DND-41 (cell line): ENCODE measurements at regions not wholly inside any gene's neighbourhood (a gene's known extent, or its start where the extent isn't known, plus 50 kb on each side); places are given as distances from the start of the nearest gene placed in this dataset.

Source experiments
- ATAC-seq: fragments of 200-7000 bp; cut with Tn5 transposase; 3 replicates; pipeline ENCODE4 v1.9.1; 2021; ENCODE audit warnings: low read depth; ENCODE audit not compliant: insufficient read depth
- DNase-seq: peaks from one replicate; pipeline ENCODE4 v3.0.0-alpha.2; 2020
- H2AFZ ChIP-seq: 2 replicates; pipeline ENCODE4 v1.6.0; 2012; ENCODE audit warnings: low read depth, low read length
- H3K27ac ChIP-seq: 2 replicates; pipeline ENCODE4 v1.5.1; 2012; ENCODE audit warnings: low read length, inconsistent platforms
- H3K27me3 ChIP-seq: fragments of 200-600 bp; sonication (generic); 2 replicates; pipeline ENCODE4 v1.6.0; 2012; ENCODE audit warnings: low read length, mild to moderate bottlenecking, inconsistent platforms; ENCODE audit not compliant: insufficient read depth, poor library complexity
- H3K36me3 ChIP-seq: 2 replicates; pipeline ENCODE4 v1.5.1; 2012; ENCODE audit warnings: low read length, inconsistent platforms; ENCODE audit not compliant: insufficient read depth
- H3K4me1 ChIP-seq: 2 replicates; pipeline ENCODE4 v1.5.1; 2012; ENCODE audit warnings: mild to moderate bottlenecking, low read length; ENCODE audit not compliant: insufficient read depth
- H3K4me2 ChIP-seq: 2 replicates; pipeline ENCODE4 v1.6.0; 2012; ENCODE audit warnings: mild to moderate bottlenecking, moderate library complexity, low read length, inconsistent platforms; ENCODE audit not compliant: insufficient read depth
- H3K4me3 ChIP-seq, 2 experiments: fragments of 200-600 bp in 1 of 2; shearing (Covaris generic) in 1 of 2; 2 replicates each; pipeline ENCODE4 v1.5.1; 2012 to 2016; ENCODE audit warnings: inconsistent platforms in 2 of 2, low read length in 2 of 2, mild to moderate bottlenecking in 2 of 2, low read depth in 1 of 2, moderate library complexity in 1 of 2
- H3K79me2 ChIP-seq: 2 replicates; pipeline ENCODE4 v1.6.0; 2012; ENCODE audit warnings: low read length, inconsistent platforms; ENCODE audit not compliant: insufficient read depth
- H3K9ac ChIP-seq: 2 replicates; pipeline ENCODE4 v1.6.0; 2012; ENCODE audit warnings: low read depth, mild to moderate bottlenecking, inconsistent platforms, low read length, moderate library complexity
- H3K9me3 ChIP-seq: 2 replicates; pipeline ENCODE4 v1.5.1; 2012; ENCODE audit warnings: low read length, moderate library complexity, mild to moderate bottlenecking, inconsistent platforms; ENCODE audit not compliant: insufficient read depth, severe bottlenecking
- H4K20me1 ChIP-seq: 2 replicates; pipeline ENCODE4 v1.6.0; 2012; ENCODE audit warnings: low read length; ENCODE audit not compliant: insufficient read depth
- CTCF ChIP-seq: IDR thresholded peaks from 2 replicates; pipeline ENCODE4 v1.5.1; 2012; ENCODE audit warnings: borderline replicate concordance, low read length, moderate library complexity, mild to moderate bottlenecking; ENCODE audit not compliant: poor library complexity, severe bottlenecking; ENCODE audit errors: extremely low read depth
- EZH2 ChIP-seq: IDR thresholded peaks from 3 replicates; pipeline ENCODE4 v1.6.1; 2012; ENCODE audit warnings: borderline replicate concordance, low read depth, mild to moderate bottlenecking, moderate library complexity, low read length, inconsistent platforms; ENCODE audit not compliant: severe bottlenecking

- TF ChIP-seq CTCF: no peak
- no peak for TF ChIP-seq EZH2
- ATAC-seq (no peak), DNase-seq (no peak)
- no peak overlapping the region for H3K9ac ChIP-seq
- H3K79me2 ChIP-seq: no peaks in the 10 kb centered on the region
- no peak overlapping the region for H3K27ac ChIP-seq
- H3K4me1 ChIP-seq: no peaks in the 10 kb centered on the region
- no peaks in the 10 kb centered on the region for H3K9me3 ChIP-seq
- H3K4me2 ChIP-seq: no peak overlapping the region
- H3K36me3 ChIP-seq: no peaks in the 10 kb centered on the region
- H2AFZ ChIP-seq: no peak overlapping the region
- H3K27me3 ChIP-seq: no peaks in the 10 kb centered on the region
- no peak overlapping the region for H3K4me3 ChIP-seq
- no peaks in the 10 kb centered on the region for H4K20me1 ChIP-seq
These were observed 745.9 kb downstream of the GATA3 start for GRCh38 chr10:8800426-8800825.

- DNase-seq: no peak
- no peaks in the 10 kb centered on the region for H3K9me3 ChIP-seq
- no peak for ATAC-seq
- H3K4me3 ChIP-seq: no peak overlapping the region
- H3K79me2 ChIP-seq: no peaks in the 10 kb centered on the region
- no peaks in the 10 kb centered on the region for H3K27me3 ChIP-seq
- TF ChIP-seq CTCF (no peak), EZH2 (no peak)
- no peak overlapping the region for H3K9ac ChIP-seq
- H3K36me3 ChIP-seq: no peaks in the 10 kb centered on the region
- H2AFZ ChIP-seq: no peak overlapping the region; the same call in 1 of the 2 replicates
- H4K20me1 ChIP-seq: no peaks in the 10 kb centered on the region
- no peaks in the 10 kb centered on the region for H3K4me1 ChIP-seq
- H3K4me2 ChIP-seq: no peak overlapping the region
- no peak overlapping the region for H3K27ac ChIP-seq
These were observed 749.5 kb downstream of the GATA3 start for GRCh38 chr10:8803992-8804391.

- Histone ChIP-seq H3K27ac (no peak overlapping the region), H3K4me3 (no peak overlapping the region), H3K36me3 (no peaks in the 10 kb centered on the region), H3K9me3 (peaks cover 2% of the 10 kb centered on the region), H3K27me3 (no peaks in the 10 kb centered on the region), H4K20me1 (no peaks in the 10 kb centered on the region), H3K9ac (no peak overlapping the region), H2AFZ (no peak overlapping the region), H3K4me2 (no peak overlapping the region), H3K79me2 (no peaks in the 10 kb centered on the region), H3K4me1 (no peaks in the 10 kb centered on the region)
- no peak for ATAC-seq
- TF ChIP-seq CTCF (no peak), EZH2 (no peak)
- DNase-seq: no peak
These were observed 756.2 kb downstream of the GATA3 start for GRCh38 chr10:8810677-8811076.

GRCh38 chr10:8811201-8811600 lies 756.7 kb downstream of the GATA3 start:
- H3K4me3 ChIP-seq: no peak overlapping the region
- TF ChIP-seq CTCF: no peak
- TF ChIP-seq EZH2: no peak
- no peak overlapping the region for H3K4me2 ChIP-seq
- H3K9ac ChIP-seq: no peak overlapping the region
- no peak for DNase-seq
- H3K27ac ChIP-seq: no peak overlapping the region
- H3K9me3 ChIP-seq: peaks cover 2% of the 10 kb centered on the region
- no peak overlapping the region for H2AFZ ChIP-seq
- no peaks in the 10 kb centered on the region for H3K27me3 ChIP-seq
- no peaks in the 10 kb centered on the region for H4K20me1 ChIP-seq
- H3K79me2 ChIP-seq: no peaks in the 10 kb centered on the region
- no peaks in the 10 kb centered on the region; the same call in 1 of the 2 replicates for H3K4me1 ChIP-seq
- no peaks in the 10 kb centered on the region for H3K36me3 ChIP-seq
- ATAC-seq: no peak
